ENCODE measurements at regions not wholly inside any gene's neighbourhood (a gene's known extent, or its start where the extent isn't known, plus 50 kb on each side); places are given as distances from the start of the nearest gene placed in this dataset.

GRCh38 chr3:178195824-178196223, 340.4 kb upstream of the KCNMB2 start:
- no peak for DNase-seq
- H2AK5ac ChIP-seq (ENCODE audit: low read length), result no peak overlapping the region
- H3K79me2 ChIP-seq (ENCODE audit: control insufficient read depth, insufficient read depth, low read length), result no peaks in the 10 kb centered on the region
- H3K4me1 ChIP-seq (ENCODE audit: control insufficient read depth, low read depth, low read length), result no peaks in the 10 kb centered on the region
- H3K9ac ChIP-seq (ENCODE audit: low read length), result no peak overlapping the region
- no peak overlapping the region for H3K27ac ChIP-seq (ENCODE audit: low read depth, low read length)
- H3K56ac ChIP-seq (ENCODE audit: low read length), result no peak overlapping the region
- H3K79me1 ChIP-seq (ENCODE audit: low read length), result no peaks in the 10 kb centered on the region
- H3K23ac ChIP-seq (ENCODE audit: low read length), result no peak overlapping the region
- no CpG with 5 or more reads among the region's 2 CpGs for WGBS (ENCODE audit: extremely low coverage, insufficient coverage, low lambda C conversion rate)
- H3K4me3 ChIP-seq (ENCODE audit: low read length), result no peak overlapping the region
- no peak overlapping the region for H3K4ac ChIP-seq (ENCODE audit: low read depth, low read length)
- peak overlapping the region; percentile 64 for H2BK15ac ChIP-seq (replicated peaks; ENCODE audit: low read depth)
- H3K4me2 ChIP-seq (ENCODE audit: low read length), result no peak overlapping the region
- no peak overlapping the region for H3K18ac ChIP-seq (ENCODE audit: low read length)
- no peaks in the 10 kb centered on the region for H3K27me3 ChIP-seq (ENCODE audit: insufficient read depth, low read length, poor library complexity)
- no peak overlapping the region for H4K5ac ChIP-seq (ENCODE audit: low read length)
- no peaks in the 10 kb centered on the region for H3K36me3 ChIP-seq (ENCODE audit: control insufficient read depth, insufficient read depth, low read length)
- no peak overlapping the region for H4K8ac ChIP-seq (ENCODE audit: low read depth, low read length)
- no peak overlapping the region for H2BK5ac ChIP-seq (ENCODE audit: low read length)
- no peak overlapping the region for H2BK120ac ChIP-seq (ENCODE audit: low read depth, low read length)

DNA sequence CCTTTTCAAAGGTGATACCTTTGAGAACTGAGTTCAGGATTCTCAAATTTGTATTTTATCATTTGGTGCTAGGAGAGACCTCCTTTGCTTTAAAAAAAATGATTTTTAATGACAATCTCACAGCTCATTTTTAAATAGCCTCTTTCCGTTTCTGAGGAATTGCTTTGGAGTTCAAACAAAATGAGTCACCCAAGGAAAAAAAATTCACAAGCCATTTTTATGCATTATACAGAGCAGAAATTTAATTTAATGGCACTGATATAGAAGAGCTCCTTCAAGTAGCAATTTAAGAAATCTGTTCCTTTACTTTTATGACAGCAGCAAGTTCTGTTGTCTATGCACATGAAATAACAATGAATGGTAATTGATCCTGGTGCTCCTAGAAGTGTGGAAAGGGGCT, 337.9 kb upstream of the KCNMB2 start:
- Histone ChIP-seq H3K18ac (ENCODE audit: low read length) (no peak overlapping the region), H2BK5ac (ENCODE audit: low read length) (no peak overlapping the region), H3K36me3 (ENCODE audit: control insufficient read depth, insufficient read depth, low read length) (no peaks in the 10 kb centered on the region), H3K79me2 (ENCODE audit: control insufficient read depth, insufficient read depth, low read length) (no peaks in the 10 kb centered on the region), H3K4me3 (ENCODE audit: low read length) (no peak overlapping the region), H2BK120ac (ENCODE audit: low read depth, low read length) (no peak overlapping the region), H4K5ac (ENCODE audit: low read length) (no peak overlapping the region), H3K9ac (ENCODE audit: low read length) (no peak overlapping the region), H4K8ac (ENCODE audit: low read depth, low read length) (no peak overlapping the region), H3K56ac (ENCODE audit: low read length) (no peak overlapping the region), H3K4me2 (ENCODE audit: low read length) (no peak overlapping the region), H3K79me1 (ENCODE audit: low read length) (no peaks in the 10 kb centered on the region), H3K4me1 (ENCODE audit: control insufficient read depth, low read depth, low read length) (no peaks in the 10 kb centered on the region), H3K27ac (ENCODE audit: low read depth, low read length) (no peak overlapping the region), H2BK15ac (replicated peaks; ENCODE audit: low read depth) (peak overlapping the region; percentile 45), H3K27me3 (ENCODE audit: insufficient read depth, low read length, poor library complexity) (no peaks in the 10 kb centered on the region), H3K23ac (ENCODE audit: low read length) (no peak overlapping the region), H3K4ac (ENCODE audit: low read depth, low read length) (no peak overlapping the region), H2AK5ac (ENCODE audit: low read length) (no peak overlapping the region)
- WGBS (ENCODE audit: extremely low coverage, insufficient coverage, low lambda C conversion rate), result no CpG with 5 or more reads among the region's 1 CpG
- no peak for DNase-seq

GRCh38 chr3:178200316-178200715, 335.9 kb upstream of the KCNMB2 start:
- Histone ChIP-seq H2AK5ac (ENCODE audit: low read length) (no peak overlapping the region), H2BK5ac (ENCODE audit: low read length) (no peak overlapping the region), H3K9ac (ENCODE audit: low read length) (no peak overlapping the region), H3K27me3 (ENCODE audit: insufficient read depth, low read length, poor library complexity) (no peaks in the 10 kb centered on the region), H3K4me3 (ENCODE audit: low read length) (no peak overlapping the region), H3K4me2 (ENCODE audit: low read length) (no peak overlapping the region), H4K8ac (ENCODE audit: low read depth, low read length) (no peak overlapping the region), H3K4me1 (ENCODE audit: control insufficient read depth, low read depth, low read length) (peaks cover 4% of the 10 kb centered on the region), H3K27ac (ENCODE audit: low read depth, low read length) (no peak overlapping the region), H3K36me3 (ENCODE audit: control insufficient read depth, insufficient read depth, low read length) (no peaks in the 10 kb centered on the region), H3K4ac (ENCODE audit: low read depth, low read length) (no peak overlapping the region), H3K23ac (ENCODE audit: low read length) (no peak overlapping the region), H3K18ac (ENCODE audit: low read length) (no peak overlapping the region), H3K79me1 (ENCODE audit: low read length) (no peaks in the 10 kb centered on the region), H2BK120ac (ENCODE audit: low read depth, low read length) (no peak overlapping the region), H2BK15ac (replicated peaks; ENCODE audit: low read depth) (no peak overlapping the region), H3K56ac (ENCODE audit: low read length) (no peak overlapping the region), H3K79me2 (ENCODE audit: control insufficient read depth, insufficient read depth, low read length) (no peaks in the 10 kb centered on the region), H4K5ac (ENCODE audit: low read length) (no peak overlapping the region)
- WGBS (ENCODE audit: extremely low coverage, insufficient coverage, low lambda C conversion rate), result no CpG with 5 or more reads among the region's 5 CpGs
- no peak for DNase-seq

GRCh38 chr3:178201714-178202113, 334.5 kb upstream of the KCNMB2 start:
- H3K56ac ChIP-seq (ENCODE audit: low read length), result no peak overlapping the region
- H3K18ac ChIP-seq (ENCODE audit: low read length), result no peak overlapping the region
- no peak for DNase-seq
- H3K4me3 ChIP-seq (ENCODE audit: low read length), result no peak overlapping the region
- H3K23ac ChIP-seq (ENCODE audit: low read length), result no peak overlapping the region
- H3K79me1 ChIP-seq (ENCODE audit: low read length), result no peaks in the 10 kb centered on the region
- no peak overlapping the region for H2BK15ac ChIP-seq (replicated peaks; ENCODE audit: low read depth)
- H3K79me2 ChIP-seq (ENCODE audit: control insufficient read depth, insufficient read depth, low read length), result no peaks in the 10 kb centered on the region
- no peak overlapping the region for H3K27ac ChIP-seq (ENCODE audit: low read depth, low read length)
- H3K4me2 ChIP-seq (ENCODE audit: low read length), result no peak overlapping the region
- H3K27me3 ChIP-seq (ENCODE audit: insufficient read depth, low read length, poor library complexity), result no peaks in the 10 kb centered on the region
- no peak overlapping the region for H4K8ac ChIP-seq (ENCODE audit: low read depth, low read length)
- H3K9ac ChIP-seq (ENCODE audit: low read length), result no peak overlapping the region
- peaks cover 7% of the 10 kb centered on the region for H3K4me1 ChIP-seq (ENCODE audit: control insufficient read depth, low read depth, low read length)
- WGBS (ENCODE audit: extremely low coverage, insufficient coverage, low lambda C conversion rate), result no CpG with 5 or more reads among the region's 1 CpG
- H3K4ac ChIP-seq (ENCODE audit: low read depth, low read length), result no peak overlapping the region
- no peak overlapping the region for H2BK120ac ChIP-seq (ENCODE audit: low read depth, low read length)
- no peaks in the 10 kb centered on the region for H3K36me3 ChIP-seq (ENCODE audit: control insufficient read depth, insufficient read depth, low read length)
- H2BK5ac ChIP-seq (ENCODE audit: low read length), result no peak overlapping the region
- no peak overlapping the region for H2AK5ac ChIP-seq (ENCODE audit: low read length)
- H4K5ac ChIP-seq (ENCODE audit: low read length), result no peak overlapping the region

GRCh38 chr3:178202194-178202593, 334.0 kb upstream of the KCNMB2 start:
- H3K79me1 ChIP-seq (ENCODE audit: low read length), result no peaks in the 10 kb centered on the region
- no peak overlapping the region for H2BK120ac ChIP-seq (ENCODE audit: low read depth, low read length)
- H2BK5ac ChIP-seq (ENCODE audit: low read length), result no peak overlapping the region
- no peak overlapping the region for H3K9ac ChIP-seq (ENCODE audit: low read length)
- no peak overlapping the region for H3K23ac ChIP-seq (ENCODE audit: low read length)
- H3K4ac ChIP-seq (ENCODE audit: low read depth, low read length), result peak overlapping the region; percentile 71
- peaks cover 10% of the 10 kb centered on the region for H3K4me1 ChIP-seq (ENCODE audit: control insufficient read depth, low read depth, low read length)
- H4K5ac ChIP-seq (ENCODE audit: low read length), result no peak overlapping the region
- H3K36me3 ChIP-seq (ENCODE audit: control insufficient read depth, insufficient read depth, low read length), result no peaks in the 10 kb centered on the region
- H3K56ac ChIP-seq (ENCODE audit: low read length), result no peak overlapping the region
- H2BK15ac ChIP-seq (replicated peaks; ENCODE audit: low read depth), result no peak overlapping the region
- DNase-seq, result no peak
- H3K79me2 ChIP-seq (ENCODE audit: control insufficient read depth, insufficient read depth, low read length), result no peaks in the 10 kb centered on the region
- H3K4me2 ChIP-seq (ENCODE audit: low read length), result no peak overlapping the region
- H4K8ac ChIP-seq (ENCODE audit: low read depth, low read length), result no peak overlapping the region
- no peak overlapping the region for H3K4me3 ChIP-seq (ENCODE audit: low read length)
- H3K18ac ChIP-seq (ENCODE audit: low read length), result no peak overlapping the region
- H3K27me3 ChIP-seq (ENCODE audit: insufficient read depth, low read length, poor library complexity), result no peaks in the 10 kb centered on the region
- no peak overlapping the region for H3K27ac ChIP-seq (ENCODE audit: low read depth, low read length)
- H2AK5ac ChIP-seq (ENCODE audit: low read length), result no peak overlapping the region
- no CpG with 5 or more reads among the region's 3 CpGs for WGBS (ENCODE audit: extremely low coverage, insufficient coverage, low lambda C conversion rate)

DNA sequence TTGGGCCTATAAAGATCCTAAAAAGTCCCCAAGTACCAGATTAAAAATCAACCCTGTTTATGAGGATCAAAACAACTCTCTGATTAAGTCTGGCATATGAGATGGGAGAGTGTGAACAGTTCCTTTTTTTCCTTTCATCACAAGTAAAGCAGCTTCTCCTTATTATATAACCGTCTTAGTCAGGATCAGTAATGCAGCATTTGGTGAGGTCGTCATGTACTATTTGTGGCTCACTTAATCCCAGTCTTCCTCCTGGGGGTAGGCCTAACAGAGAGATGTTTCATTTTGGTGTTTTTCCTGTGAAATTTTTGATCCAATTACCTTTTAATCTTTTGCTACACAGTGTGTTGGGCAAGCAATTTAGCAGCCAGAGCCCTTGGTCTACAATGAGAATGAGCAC, 333.1 kb upstream of the KCNMB2 start:
- WGBS (ENCODE audit: extremely low coverage, insufficient coverage, low lambda C conversion rate), result no CpG with 5 or more reads among the region's 2 CpGs
- H3K9ac ChIP-seq (ENCODE audit: low read length), result no peak overlapping the region

More for the DNA sequence above, 333.1 kb upstream of the KCNMB2 start:
- H3K4me3 ChIP-seq (ENCODE audit: low read length), result no peak overlapping the region
- H3K36me3 ChIP-seq (ENCODE audit: control insufficient read depth, insufficient read depth, low read length), result no peaks in the 10 kb centered on the region
- H3K79me1 ChIP-seq (ENCODE audit: low read length), result no peaks in the 10 kb centered on the region
- H3K23ac ChIP-seq (ENCODE audit: low read length), result no peak overlapping the region
- H3K79me2 ChIP-seq (ENCODE audit: control insufficient read depth, insufficient read depth, low read length), result no peaks in the 10 kb centered on the region
- peak overlapping the region; percentile 25 for H3K56ac ChIP-seq (ENCODE audit: low read length)
- no peak overlapping the region for H2AK5ac ChIP-seq (ENCODE audit: low read length)
- H2BK120ac ChIP-seq (ENCODE audit: low read depth, low read length), result peak overlapping the region; percentile 36
- H3K4me1 ChIP-seq (ENCODE audit: control insufficient read depth, low read depth, low read length), result peaks cover 14% of the 10 kb centered on the region
- no peak overlapping the region for H2BK5ac ChIP-seq (ENCODE audit: low read length)
- no peak overlapping the region for H3K27ac ChIP-seq (ENCODE audit: low read depth, low read length)
- H3K27me3 ChIP-seq (ENCODE audit: insufficient read depth, low read length, poor library complexity), result no peaks in the 10 kb centered on the region
- H3K4me2 ChIP-seq (ENCODE audit: low read length), result no peak overlapping the region
- H3K4ac ChIP-seq (ENCODE audit: low read depth, low read length), result peak overlapping the region; percentile 68
- peak overlapping the region; percentile 47 for H3K18ac ChIP-seq (ENCODE audit: low read length)
- DNase-seq, result no peak
- no peak overlapping the region for H4K8ac ChIP-seq (ENCODE audit: low read depth, low read length)
- H4K5ac ChIP-seq (ENCODE audit: low read length), result no peak overlapping the region
- peak overlapping the region; percentile 92 for H2BK15ac ChIP-seq (replicated peaks; ENCODE audit: low read depth)

Measured in mesendoderm (in vitro differentiated cells).